GM21529 (cell line): ENCODE measurements at regions not wholly inside any gene's neighbourhood (a gene's known extent, or its start where the extent isn't known, plus 50 kb on each side); places are given as distances from the start of the nearest gene placed in this dataset.

Experiments used
- ATAC-seq: cut with Tn5 transposase; IDR thresholded peaks from one replicate; pipeline ENCODE4 v1.9.1; 2021; ENCODE audit not compliant: unreplicated experiment

DNA sequence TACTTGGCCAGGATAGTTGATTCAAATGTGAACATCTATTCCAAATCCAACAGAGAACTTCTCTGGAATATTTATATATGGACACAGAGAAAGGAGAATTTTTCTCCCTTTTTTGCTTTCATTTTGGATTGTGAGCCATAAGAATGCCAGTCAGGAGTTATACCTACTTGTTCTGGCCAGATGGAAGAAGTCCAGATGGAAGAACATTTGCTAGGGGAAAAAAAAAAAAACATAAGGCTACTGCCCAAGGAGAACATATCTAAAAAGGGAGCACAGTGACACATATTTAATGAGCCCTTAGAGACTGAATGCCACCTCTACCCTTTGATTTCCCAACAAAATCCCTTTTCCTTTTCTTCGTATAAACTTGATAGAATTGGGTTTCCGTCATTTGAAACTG lies 61.7 kb upstream of the PPP2R2B start:
- ATAC-seq: no peak

GRCh38 chr5:146944019-146944418 lies 65.5 kb upstream of the PPP2R2B start:
- ATAC-seq: no peak

DNA sequence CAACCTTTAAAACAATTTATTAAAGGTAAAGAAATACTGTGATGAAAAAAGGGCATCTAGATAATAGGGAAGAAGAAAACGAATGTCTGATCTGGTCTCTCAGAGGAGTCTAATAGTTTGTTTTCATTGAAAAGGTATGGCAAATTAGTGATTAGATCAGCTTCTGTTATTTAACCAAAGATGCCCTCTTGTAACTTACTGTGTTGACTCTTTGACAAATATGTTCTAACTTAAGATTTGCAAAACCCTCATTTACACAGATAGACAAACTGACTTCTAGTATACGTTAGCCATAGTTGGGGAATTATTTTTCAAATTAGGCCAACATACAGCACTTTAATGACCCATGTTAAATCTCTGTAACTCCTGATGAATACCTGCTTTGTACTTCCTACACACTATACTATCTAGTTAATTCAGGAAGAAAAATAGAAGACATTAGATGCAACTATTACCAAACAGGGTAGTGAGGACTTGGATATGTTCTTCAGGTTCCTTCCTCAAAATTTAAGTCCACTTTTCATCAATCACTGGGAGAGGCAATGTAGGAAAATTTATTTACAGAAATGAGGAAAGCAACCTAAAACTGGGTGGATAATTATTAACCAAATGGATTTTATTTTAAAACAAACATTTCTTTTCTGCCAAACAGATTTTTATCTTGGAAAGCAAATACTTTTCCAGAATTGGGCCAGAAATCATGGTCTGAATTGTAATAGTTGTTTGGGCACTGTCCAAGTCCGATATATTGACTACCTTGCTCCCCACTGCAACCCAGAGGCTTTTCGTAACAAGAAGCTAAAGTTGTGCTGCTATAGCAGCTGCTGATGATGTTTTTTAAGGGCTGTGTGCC lies 66.4 kb upstream of the PPP2R2B start:
- ATAC-seq: no peak

- no peak for ATAC-seq
These were observed 67.1 kb upstream of the PPP2R2B start for GRCh38 chr5:146945617-146946084.

DNA sequence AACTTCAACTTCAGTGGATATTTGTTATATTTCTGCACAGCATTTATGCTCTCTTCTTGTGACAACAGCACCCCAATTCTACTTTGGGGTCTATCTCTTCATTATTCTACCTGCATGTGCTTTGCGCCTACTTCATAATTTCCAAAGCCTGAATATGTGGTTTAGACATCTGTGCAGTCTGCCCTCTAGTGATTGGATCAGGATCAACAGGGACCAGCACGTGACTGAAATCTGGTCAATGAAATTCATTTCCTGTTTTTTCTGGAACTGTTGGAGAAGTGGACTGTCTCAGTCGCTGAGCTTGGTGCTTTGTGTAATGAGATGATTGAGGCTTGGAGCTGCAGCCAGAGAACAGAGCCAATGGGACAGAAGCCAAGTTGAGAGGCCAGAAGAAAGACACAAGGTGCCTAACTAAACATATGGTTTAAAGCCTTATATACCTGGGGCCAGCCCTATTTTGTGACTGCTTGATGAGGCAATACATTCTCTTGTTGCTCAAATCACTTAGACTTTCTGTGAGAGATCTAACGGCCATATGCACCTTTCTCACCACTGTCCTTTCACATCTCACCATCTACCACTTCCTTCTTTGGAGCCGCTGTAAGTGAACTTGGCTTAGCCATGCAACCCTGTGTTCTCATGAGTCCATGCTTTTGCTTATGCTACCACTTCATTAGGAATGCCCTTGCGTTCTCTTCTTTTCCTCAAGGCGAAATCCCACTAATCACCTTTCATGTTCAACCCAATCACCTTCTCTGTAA lies 68.8 kb upstream of the PPP2R2B start:
- peak; percentile 66 for ATAC-seq

- no peak for ATAC-seq
These were observed 70.1 kb upstream of the PPP2R2B start for GRCh38 chr5:146948666-146949065.

DNA sequence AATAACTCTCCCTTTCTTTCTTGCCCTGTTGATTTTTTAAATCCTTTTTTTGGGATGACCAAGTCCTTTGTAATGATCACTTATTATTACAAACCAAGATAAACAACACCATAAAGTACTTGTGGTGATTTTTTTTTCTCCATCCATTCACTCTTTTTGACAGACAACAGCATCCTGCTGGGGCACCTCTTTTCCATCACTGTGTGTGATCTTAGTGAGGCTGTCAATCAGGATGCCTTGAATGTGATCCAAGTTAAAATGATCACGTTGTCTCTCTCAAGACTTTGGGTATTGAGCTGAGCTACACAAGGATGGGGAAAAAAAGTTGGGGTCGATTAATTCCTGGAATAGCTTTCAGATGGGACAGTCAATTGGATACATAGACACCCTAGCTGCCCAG lies 73.6 kb upstream of the PPP2R2B start:
- no peak for ATAC-seq

DNA sequence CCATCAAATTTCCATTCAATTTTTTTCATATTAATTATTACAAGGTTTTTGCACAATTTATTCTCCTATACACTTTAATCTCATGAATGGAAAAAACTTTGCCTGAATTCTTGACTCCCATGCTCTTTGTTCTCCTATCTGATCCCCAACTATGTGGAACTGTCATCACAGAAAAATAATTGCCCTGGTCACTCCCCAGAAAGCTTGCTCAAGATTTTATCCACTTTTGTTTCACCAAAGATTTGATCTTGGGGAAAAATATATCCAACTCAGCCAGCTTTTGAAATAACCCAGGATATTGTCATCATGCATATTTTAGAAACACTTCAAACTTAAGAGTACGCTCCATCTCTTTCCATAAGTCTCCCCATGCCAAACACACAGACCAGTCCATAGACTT lies 77.7 kb upstream of the PPP2R2B start:
- ATAC-seq: no peak

- no peak for ATAC-seq
These were observed 80.8 kb upstream of the PPP2R2B start for GRCh38 chr5:146959360-146959759.

GRCh38 chr5:146962801-146963355 lies 84.3 kb upstream of the PPP2R2B start:
- ATAC-seq: no peak

- peak; percentile 97 for ATAC-seq
These were observed 87.5 kb upstream of the PPP2R2B start for GRCh38 chr5:146965761-146966659.

- ATAC-seq: no peak
These were observed 89.1 kb upstream of the PPP2R2B start for GRCh38 chr5:146967646-146968045.

GRCh38 chr5:146971401-146971800 lies 92.8 kb upstream of the PPP2R2B start:
- no peak for ATAC-seq

GRCh38 chr5:146986469-146986868 lies 107.9 kb upstream of the PPP2R2B start:
- ATAC-seq: no peak

- no peak for ATAC-seq
These were observed 115.4 kb upstream of the PPP2R2B start for GRCh38 chr5:146993876-146994530.

DNA sequence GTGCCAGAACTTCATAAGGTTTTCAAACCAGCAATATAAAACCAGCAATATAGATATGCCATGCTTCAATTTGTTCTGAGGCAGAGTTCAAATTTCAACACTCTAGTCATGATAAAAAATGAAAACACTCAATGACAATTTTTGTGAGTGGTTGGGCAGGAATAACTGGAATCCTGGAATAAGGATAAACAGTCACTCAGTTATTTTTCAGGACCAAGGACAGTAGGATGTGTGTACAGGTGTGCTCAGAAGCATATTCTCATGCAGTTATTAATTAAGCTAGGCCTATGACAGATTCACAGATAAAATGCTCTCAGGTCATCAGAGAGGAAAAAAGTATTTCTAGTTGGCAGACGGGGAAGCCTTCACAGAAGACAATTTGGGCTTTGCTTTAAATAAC lies 117.3 kb upstream of the PPP2R2B start:
- no peak for ATAC-seq

DNA sequence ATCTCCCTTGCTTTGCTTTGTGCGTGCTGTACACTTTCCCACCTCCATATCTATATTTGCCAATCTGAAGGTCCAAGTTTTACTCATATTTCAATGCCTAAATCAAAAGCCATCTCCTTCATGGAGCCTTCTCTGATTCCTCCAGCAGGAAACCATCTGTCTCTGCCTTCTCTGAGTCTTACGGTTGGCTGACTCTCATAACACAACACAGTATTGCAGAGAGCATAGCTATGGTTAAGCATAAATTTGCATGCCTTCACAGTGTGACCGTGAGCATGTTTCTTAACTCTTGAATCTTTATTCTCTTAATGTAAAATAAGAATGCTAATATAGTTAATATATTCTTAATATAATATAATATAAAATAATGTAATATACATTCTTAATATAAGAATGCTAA lies 136.8 kb upstream of the PPP2R2B start:
- no peak for ATAC-seq

DNA sequence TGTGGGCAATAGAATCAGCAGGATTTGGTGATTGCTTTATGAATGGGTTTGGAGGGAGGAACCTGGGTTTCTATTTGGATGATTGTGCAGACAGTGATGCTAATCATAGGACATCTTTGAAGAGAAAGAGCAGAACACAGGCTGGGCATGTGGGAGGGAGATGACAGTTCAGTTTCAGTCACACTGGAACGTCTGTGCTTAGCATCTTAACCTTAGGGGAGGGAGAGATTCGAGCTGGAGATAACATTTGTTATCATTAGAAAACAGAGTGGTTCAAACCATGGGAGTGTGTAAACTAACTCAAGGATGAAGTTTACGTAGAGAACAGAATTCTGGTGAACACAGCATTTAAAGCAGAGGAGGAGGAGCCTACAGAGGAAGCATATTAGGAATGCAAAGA lies 138.6 kb upstream of the PPP2R2B start:
- ATAC-seq: no peak

DNA sequence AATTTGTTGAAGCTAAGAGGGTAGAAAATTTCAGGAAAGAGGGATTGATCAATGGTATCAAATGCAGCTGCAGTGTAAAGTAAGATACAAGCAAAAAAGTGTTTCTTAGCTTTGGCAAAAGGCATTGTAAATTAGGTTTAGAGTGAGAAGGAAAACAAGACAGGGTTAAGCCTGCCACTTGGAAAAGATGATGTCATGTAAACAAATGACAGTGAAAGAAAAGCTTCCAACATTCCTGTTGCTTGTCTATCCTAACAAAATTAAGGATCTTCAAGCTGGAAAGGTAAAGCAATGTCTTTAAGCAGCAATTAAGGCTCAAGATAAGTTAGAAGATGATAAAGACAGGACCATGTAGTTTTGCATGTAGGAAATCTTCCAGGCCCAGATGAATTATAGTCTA lies 139.1 kb upstream of the PPP2R2B start:
- ATAC-seq: no peak

- no peak for ATAC-seq
These were observed 140.3 kb upstream of the PPP2R2B start for GRCh38 chr5:147018812-147019211.
